GM23338 (cell line): ENCODE measurements at regions not wholly inside any gene's neighbourhood (a gene's known extent, or its start where the extent isn't known, plus 50 kb on each side); places are given as distances from the start of the nearest gene placed in this dataset.

Source experiments
- ATAC-seq: fragments of 200-7000 bp; cut with Tn5 transposase; 3 replicates; pipeline ENCODE4 v1.9.1; 2020
- DNase-seq: peaks from one replicate; pipeline ENCODE4 v3.0.0-alpha.2; 2015; ENCODE audit warnings: low spot score
- H2AFZ ChIP-seq: fragments of 200-600 bp; sonication (generic); 2 replicates; pipeline ENCODE4 v1.8.0; 2016; ENCODE audit warnings: antibody characterized with exemption, mild to moderate bottlenecking, moderate library complexity
- H3F3A ChIP-seq: fragments of 200-600 bp; sonication (generic); replicated peaks from 2 replicates; pipeline ENCODE4 v1.8.0; 2017; ENCODE audit warnings: antibody characterized with exemption, mixed run types, low read depth
- H3K27ac ChIP-seq: fragments of 200-600 bp; sonication (generic); 2 replicates; pipeline ENCODE4 v1.6.1; 2016; ENCODE audit warnings: low read depth
- H3K27me3 ChIP-seq: fragments of 200-600 bp; sonication (generic); 2 replicates; pipeline ENCODE4 v1.8.0; 2016; ENCODE audit warnings: mild to moderate bottlenecking, mixed run types, moderate library complexity; ENCODE audit not compliant: insufficient read depth
- H3K36me3 ChIP-seq: fragments of 200-600 bp; sonication (generic); 2 replicates; pipeline ENCODE4 v1.8.0; 2016; ENCODE audit warnings: mild to moderate bottlenecking; ENCODE audit not compliant: insufficient read depth
- H3K4me1 ChIP-seq: fragments of 200-600 bp; sonication (generic); 2 replicates; pipeline ENCODE4 v1.8.0; 2016; ENCODE audit warnings: mild to moderate bottlenecking, moderate library complexity; ENCODE audit not compliant: insufficient read depth
- H3K4me2 ChIP-seq: fragments of 200-600 bp; sonication (generic); 2 replicates; pipeline ENCODE4 v1.7.1; 2017; ENCODE audit warnings: mixed run types
- H3K4me3 ChIP-seq: fragments of 200-600 bp; sonication (generic); 2 replicates; pipeline ENCODE4 v1.6.1; 2016; ENCODE audit warnings: mixed run types
- H3K79me2 ChIP-seq: fragments of 200-600 bp; sonication (generic); replicated peaks from 2 replicates; pipeline ENCODE4 v1.8.0; 2017; ENCODE audit warnings: mild to moderate bottlenecking; ENCODE audit not compliant: insufficient read depth
- H3K9me2 ChIP-seq: fragments of 200-600 bp; sonication (generic); 2 replicates; pipeline ENCODE4 v1.8.0; 2017; ENCODE audit not compliant: insufficient read depth
- H4K20me1 ChIP-seq: fragments of 200-600 bp; sonication (generic); replicated peaks from 2 replicates; pipeline ENCODE4 v1.8.0; 2017; ENCODE audit warnings: mild to moderate bottlenecking; ENCODE audit not compliant: insufficient read depth
- H3K27ac Mint-ChIP-seq: 2 replicates; pipeline ENCODE4 v1.8.0; 2020; ENCODE audit warnings: inconsistent platforms, mild to moderate bottlenecking, moderate library complexity, mixed read lengths
- H3K27me3 Mint-ChIP-seq: 3 replicates; pipeline ENCODE4 v1.8.0; 2022; ENCODE audit warnings: low read depth, mild to moderate bottlenecking, moderate library complexity, mixed read lengths, inconsistent platforms; ENCODE audit not compliant: insufficient read depth, poor library complexity
- H3K36me3 Mint-ChIP-seq: 3 replicates; pipeline ENCODE4 v1.8.0; 2021; ENCODE audit warnings: low read depth, mild to moderate bottlenecking, inconsistent platforms, moderate library complexity, mixed read lengths
- H3K4me1 Mint-ChIP-seq: 3 replicates; pipeline ENCODE4 v1.8.0; 2020; ENCODE audit warnings: mild to moderate bottlenecking, inconsistent platforms, mixed read lengths
- H3K4me3 Mint-ChIP-seq: 3 replicates; pipeline ENCODE4 v1.8.0; 2021; ENCODE audit warnings: moderate library complexity, mild to moderate bottlenecking, inconsistent platforms, mixed read lengths
- H3K9me3 Mint-ChIP-seq: 3 replicates; pipeline ENCODE4 v1.8.0; 2020; ENCODE audit warnings: moderate library complexity, mild to moderate bottlenecking, inconsistent platforms, mixed read lengths
- EZH2phosphoT487 ChIP-seq: fragments of 200-600 bp; sonication (generic); IDR thresholded peaks from one replicate; pipeline ENCODE4 v1.8.1; 2018; ENCODE audit warnings: antibody characterized with exemption; ENCODE audit not compliant: unreplicated experiment
- POLR2AphosphoS5 ChIP-seq: IDR thresholded peaks from 2 replicates; pipeline ENCODE4 v1.6.1; 2016; ENCODE audit warnings: antibody characterized with exemption, low read depth
- STAT1 ChIP-seq: IDR thresholded peaks from one replicate; pipeline ENCODE4 v1.6.1; 2016; ENCODE audit warnings: antibody characterized with exemption; ENCODE audit not compliant: unreplicated experiment
- TF ChIP-seq, protein P1 (sequence below), 2 experiments: fragments of 200-600 bp in 1 of 2; sonication (generic) in 1 of 2; conservative IDR thresholded peaks; 2 replicates each; pipeline versions ENCODE4 v1.5.1 to v1.6.1; 2016 to 2017; ENCODE audit warnings: antibody characterized with exemption in 2 of 2, low read depth in 2 of 2, mild to moderate bottlenecking in 2 of 2, moderate library complexity in 1 of 2
- TF ChIP-seq, protein P2 (sequence below): fragments of 250-450 bp; sonication (Bioruptor Pico); IDR thresholded peaks from 2 replicates; pipeline ENCODE4 v1.5.0; 2020; ENCODE audit warnings: mild to moderate bottlenecking, moderate library complexity
- TF ChIP-seq, protein P3 (sequence below): IDR thresholded peaks from one replicate; pipeline ENCODE4 v1.6.1; 2018; ENCODE audit warnings: antibody characterized with exemption; ENCODE audit not compliant: unreplicated experiment

DNA sequence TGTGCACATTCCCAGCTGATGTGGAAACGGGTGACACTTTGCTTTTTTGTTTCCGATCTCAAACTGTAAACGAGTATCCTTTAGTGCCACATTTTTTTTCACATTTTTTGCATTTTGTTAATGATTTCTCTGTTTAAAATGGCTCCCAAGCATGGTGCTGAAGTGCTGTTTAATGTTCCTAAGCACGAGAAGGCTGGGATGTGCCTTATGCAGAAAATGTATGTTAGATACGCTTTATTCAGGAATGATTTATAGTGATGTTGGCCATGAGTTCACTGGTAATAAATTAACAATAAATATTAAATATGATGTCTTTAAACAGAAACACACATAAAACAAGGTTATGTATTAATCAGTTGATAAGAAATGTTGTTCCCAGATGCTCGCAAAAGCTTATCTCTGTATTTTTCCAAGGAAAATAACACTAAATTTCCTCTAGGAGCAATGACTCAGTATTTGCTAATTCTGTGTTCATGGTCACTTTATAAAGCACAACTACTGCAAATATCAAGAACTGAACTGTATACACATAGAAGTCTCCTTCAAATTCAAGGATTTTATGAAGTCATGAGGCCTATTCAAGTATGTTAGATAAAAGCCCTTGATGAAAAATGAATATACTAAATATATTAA lies 305.9 kb upstream of the SMIM30 start:
- Mint-ChIP-seq H3K36me3 (no peaks in the 10 kb centered on the region), H3K4me3 (no peak overlapping the region), H3K27me3 (peaks cover 1% of the 10 kb centered on the region), H3K9me3 (no peaks in the 10 kb centered on the region), H3K4me1 (no peaks in the 10 kb centered on the region), H3K27ac (no peak overlapping the region)
- Histone ChIP-seq H3K9me2 (no peaks in the 10 kb centered on the region), H3K79me2 (no peaks in the 10 kb centered on the region), H3F3A (no peaks in the 10 kb centered on the region), H3K27me3 (no peaks in the 10 kb centered on the region), H3K36me3 (no peaks in the 10 kb centered on the region), H2AFZ (peak overlapping the region; percentile 25; the same call in 1 of the 2 replicates), H3K4me3 (no peak overlapping the region), H4K20me1 (no peaks in the 10 kb centered on the region), H3K4me1 (no peaks in the 10 kb centered on the region), H3K4me2 (no peak overlapping the region), H3K27ac (no peak overlapping the region)
- ATAC-seq (no peak), DNase-seq (no peak)
- TF ChIP-seq, protein P1, sequence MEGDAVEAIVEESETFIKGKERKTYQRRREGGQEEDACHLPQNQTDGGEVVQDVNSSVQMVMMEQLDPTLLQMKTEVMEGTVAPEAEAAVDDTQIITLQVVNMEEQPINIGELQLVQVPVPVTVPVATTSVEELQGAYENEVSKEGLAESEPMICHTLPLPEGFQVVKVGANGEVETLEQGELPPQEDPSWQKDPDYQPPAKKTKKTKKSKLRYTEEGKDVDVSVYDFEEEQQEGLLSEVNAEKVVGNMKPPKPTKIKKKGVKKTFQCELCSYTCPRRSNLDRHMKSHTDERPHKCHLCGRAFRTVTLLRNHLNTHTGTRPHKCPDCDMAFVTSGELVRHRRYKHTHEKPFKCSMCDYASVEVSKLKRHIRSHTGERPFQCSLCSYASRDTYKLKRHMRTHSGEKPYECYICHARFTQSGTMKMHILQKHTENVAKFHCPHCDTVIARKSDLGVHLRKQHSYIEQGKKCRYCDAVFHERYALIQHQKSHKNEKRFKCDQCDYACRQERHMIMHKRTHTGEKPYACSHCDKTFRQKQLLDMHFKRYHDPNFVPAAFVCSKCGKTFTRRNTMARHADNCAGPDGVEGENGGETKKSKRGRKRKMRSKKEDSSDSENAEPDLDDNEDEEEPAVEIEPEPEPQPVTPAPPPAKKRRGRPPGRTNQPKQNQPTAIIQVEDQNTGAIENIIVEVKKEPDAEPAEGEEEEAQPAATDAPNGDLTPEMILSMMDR (conservative IDR thresholded peaks at IDR 0.05; ENCODE audit: low read depth in 2 of 2): no peak

DNA sequence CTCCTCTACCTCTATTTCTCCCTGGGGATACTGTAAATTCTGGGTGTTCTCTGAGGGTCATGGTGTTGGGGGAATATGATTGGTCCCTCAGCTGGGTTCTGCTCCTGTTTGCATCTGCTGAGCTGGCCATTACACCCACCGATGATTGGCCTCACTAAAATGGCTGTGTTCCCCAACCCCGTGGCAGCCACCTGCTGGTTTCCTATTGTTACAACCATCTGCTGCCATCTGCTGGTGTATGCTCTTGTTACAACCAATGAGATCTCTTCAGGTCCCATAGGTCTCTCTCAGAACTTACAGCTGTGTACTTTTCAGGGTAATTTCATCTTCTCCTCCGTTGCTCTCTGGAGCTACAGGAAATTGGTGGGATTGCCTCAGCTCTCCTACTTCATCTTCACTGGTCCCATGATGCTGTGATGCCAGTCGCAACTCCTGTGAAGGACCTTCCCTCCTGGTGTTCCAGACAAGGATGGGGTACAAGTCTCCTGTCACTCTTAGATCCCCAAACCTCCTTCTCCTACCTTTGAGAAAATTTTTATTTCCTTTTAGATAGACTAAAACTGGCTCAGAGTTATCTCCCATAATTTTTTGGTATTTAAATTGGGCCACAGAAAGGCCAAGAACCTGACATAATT lies 303.5 kb upstream of the SMIM30 start:
- Histone ChIP-seq H3K4me1 (no peaks in the 10 kb centered on the region), H2AFZ (no peak overlapping the region), H4K20me1 (no peaks in the 10 kb centered on the region), H3K9me2 (no peaks in the 10 kb centered on the region), H3K27ac (no peak overlapping the region), H3K4me2 (no peak overlapping the region), H3K27me3 (no peaks in the 10 kb centered on the region), H3K36me3 (no peaks in the 10 kb centered on the region), H3K79me2 (no peaks in the 10 kb centered on the region), H3F3A (no peaks in the 10 kb centered on the region), H3K4me3 (no peak overlapping the region)
- DNase-seq (peak; percentile 96), ATAC-seq (peak; percentile 96)
- Mint-ChIP-seq H3K27me3 (no peaks in the 10 kb centered on the region), H3K4me3 (no peak overlapping the region), H3K27ac (no peak overlapping the region), H3K36me3 (no peaks in the 10 kb centered on the region), H3K4me1 (no peaks in the 10 kb centered on the region), H3K9me3 (no peaks in the 10 kb centered on the region)
- no peak for TF ChIP-seq STAT1
- TF ChIP-seq, protein P2, sequence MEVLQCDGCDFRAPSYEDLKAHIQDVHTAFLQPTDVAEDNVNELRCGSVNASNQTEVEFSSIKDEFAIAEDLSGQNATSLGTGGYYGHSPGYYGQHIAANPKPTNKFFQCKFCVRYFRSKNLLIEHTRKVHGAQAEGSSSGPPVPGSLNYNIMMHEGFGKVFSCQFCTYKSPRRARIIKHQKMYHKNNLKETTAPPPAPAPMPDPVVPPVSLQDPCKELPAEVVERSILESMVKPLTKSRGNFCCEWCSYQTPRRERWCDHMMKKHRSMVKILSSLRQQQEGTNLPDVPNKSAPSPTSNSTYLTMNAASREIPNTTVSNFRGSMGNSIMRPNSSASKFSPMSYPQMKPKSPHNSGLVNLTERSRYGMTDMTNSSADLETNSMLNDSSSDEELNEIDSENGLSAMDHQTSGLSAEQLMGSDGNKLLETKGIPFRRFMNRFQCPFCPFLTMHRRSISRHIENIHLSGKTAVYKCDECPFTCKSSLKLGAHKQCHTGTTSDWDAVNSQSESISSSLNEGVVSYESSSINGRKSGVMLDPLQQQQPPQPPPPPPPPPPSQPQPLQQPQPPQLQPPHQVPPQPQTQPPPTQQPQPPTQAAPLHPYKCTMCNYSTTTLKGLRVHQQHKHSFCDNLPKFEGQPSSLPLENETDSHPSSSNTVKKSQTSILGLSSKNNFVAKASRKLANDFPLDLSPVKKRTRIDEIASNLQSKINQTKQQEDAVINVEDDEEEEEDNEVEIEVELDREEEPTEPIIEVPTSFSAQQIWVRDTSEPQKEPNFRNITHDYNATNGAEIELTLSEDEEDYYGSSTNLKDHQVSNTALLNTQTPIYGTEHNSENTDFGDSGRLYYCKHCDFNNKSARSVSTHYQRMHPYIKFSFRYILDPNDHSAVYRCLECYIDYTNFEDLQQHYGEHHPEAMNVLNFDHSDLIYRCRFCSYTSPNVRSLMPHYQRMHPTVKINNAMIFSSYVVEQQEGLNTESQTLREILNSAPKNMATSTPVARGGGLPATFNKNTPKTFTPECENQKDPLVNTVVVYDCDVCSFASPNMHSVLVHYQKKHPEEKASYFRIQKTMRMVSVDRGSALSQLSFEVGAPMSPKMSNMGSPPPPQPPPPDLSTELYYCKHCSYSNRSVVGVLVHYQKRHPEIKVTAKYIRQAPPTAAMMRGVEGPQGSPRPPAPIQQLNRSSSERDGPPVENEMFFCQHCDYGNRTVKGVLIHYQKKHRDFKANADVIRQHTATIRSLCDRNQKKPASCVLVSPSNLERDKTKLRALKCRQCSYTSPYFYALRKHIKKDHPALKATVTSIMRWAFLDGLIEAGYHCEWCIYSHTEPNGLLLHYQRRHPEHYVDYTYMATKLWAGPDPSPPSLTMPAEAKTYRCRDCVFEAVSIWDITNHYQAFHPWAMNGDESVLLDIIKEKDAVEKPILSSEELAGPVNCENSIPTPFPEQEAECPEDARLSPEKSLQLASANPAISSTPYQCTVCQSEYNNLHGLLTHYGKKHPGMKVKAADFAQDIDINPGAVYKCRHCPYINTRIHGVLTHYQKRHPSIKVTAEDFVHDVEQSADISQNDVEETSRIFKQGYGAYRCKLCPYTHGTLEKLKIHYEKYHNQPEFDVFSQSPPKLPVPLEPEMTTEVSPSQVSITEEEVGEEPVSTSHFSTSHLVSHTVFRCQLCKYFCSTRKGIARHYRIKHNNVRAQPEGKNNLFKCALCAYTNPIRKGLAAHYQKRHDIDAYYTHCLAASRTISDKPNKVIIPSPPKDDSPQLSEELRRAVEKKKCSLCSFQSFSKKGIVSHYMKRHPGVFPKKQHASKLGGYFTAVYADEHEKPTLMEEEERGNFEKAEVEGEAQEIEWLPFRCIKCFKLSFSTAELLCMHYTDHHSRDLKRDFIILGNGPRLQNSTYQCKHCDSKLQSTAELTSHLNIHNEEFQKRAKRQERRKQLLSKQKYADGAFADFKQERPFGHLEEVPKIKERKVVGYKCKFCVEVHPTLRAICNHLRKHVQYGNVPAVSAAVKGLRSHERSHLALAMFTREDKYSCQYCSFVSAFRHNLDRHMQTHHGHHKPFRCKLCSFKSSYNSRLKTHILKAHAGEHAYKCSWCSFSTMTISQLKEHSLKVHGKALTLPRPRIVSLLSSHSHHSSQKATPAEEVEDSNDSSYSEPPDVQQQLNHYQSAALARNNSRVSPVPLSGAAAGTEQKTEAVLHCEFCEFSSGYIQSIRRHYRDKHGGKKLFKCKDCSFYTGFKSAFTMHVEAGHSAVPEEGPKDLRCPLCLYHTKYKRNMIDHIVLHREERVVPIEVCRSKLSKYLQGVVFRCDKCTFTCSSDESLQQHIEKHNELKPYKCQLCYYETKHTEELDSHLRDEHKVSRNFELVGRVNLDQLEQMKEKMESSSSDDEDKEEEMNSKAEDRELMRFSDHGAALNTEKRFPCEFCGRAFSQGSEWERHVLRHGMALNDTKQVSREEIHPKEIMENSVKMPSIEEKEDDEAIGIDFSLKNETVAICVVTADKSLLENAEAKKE (CRISPR knock-in tag): no peak
- TF ChIP-seq, protein P3, sequence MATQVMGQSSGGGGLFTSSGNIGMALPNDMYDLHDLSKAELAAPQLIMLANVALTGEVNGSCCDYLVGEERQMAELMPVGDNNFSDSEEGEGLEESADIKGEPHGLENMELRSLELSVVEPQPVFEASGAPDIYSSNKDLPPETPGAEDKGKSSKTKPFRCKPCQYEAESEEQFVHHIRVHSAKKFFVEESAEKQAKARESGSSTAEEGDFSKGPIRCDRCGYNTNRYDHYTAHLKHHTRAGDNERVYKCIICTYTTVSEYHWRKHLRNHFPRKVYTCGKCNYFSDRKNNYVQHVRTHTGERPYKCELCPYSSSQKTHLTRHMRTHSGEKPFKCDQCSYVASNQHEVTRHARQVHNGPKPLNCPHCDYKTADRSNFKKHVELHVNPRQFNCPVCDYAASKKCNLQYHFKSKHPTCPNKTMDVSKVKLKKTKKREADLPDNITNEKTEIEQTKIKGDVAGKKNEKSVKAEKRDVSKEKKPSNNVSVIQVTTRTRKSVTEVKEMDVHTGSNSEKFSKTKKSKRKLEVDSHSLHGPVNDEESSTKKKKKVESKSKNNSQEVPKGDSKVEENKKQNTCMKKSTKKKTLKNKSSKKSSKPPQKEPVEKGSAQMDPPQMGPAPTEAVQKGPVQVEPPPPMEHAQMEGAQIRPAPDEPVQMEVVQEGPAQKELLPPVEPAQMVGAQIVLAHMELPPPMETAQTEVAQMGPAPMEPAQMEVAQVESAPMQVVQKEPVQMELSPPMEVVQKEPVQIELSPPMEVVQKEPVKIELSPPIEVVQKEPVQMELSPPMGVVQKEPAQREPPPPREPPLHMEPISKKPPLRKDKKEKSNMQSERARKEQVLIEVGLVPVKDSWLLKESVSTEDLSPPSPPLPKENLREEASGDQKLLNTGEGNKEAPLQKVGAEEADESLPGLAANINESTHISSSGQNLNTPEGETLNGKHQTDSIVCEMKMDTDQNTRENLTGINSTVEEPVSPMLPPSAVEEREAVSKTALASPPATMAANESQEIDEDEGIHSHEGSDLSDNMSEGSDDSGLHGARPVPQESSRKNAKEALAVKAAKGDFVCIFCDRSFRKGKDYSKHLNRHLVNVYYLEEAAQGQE: no peak
- no peak for TF ChIP-seq POLR2AphosphoS5
- no peak for TF ChIP-seq EZH2phosphoT487
- TF ChIP-seq, protein P1 (conservative IDR thresholded peaks at IDR 0.05; ENCODE audit: low read depth in 2 of 2): peak; percentile 78 to 95
